ENCODE measurements at regions not wholly inside any gene's neighbourhood (a gene's known extent, or its start where the extent isn't known, plus 50 kb on each side); places are given as distances from the start of the nearest gene placed in this dataset.

DNA sequence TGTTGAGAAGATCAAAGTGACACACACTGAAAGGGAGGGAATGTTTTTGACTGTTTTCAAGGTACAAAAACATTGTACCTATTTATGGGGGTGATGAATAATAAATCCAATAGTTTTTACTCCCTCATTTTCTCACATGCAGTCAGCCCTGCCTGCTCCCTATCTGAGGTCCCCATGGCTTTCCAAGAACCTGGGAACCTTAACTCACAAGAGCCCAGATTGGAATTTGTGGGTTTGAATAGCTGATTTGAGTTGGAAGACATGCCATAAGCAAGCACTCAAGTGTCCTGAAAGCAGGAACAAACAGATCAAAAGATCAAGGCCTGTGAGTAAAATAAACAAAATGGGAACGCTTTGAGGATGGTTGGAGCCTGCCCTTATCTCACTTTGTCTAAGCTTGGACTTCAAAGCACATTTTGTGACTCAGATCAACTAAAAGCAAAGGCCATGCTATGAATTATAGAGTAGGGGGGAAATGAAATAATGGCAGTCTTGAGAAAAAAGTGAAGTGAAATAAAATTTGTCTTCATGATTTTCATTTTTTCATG is 136.6 kb downstream of the LYPLAL1 start:
- no peaks in the 10 kb centered on the region for H3K27me3 ChIP-seq
- no peaks in the 10 kb centered on the region for H3K36me3 ChIP-seq
- H3K4me3 ChIP-seq = no peak overlapping the region
- intact Hi-C loops (cut with DNase I) = no loop called here
- H3K9me3 ChIP-seq = no peaks in the 10 kb centered on the region
- H3K4me1 ChIP-seq = no peaks in the 10 kb centered on the region
- ATAC-seq (peak; percentile 86), DNase-seq (no peak)
- TF ChIP-seq, protein P1, sequence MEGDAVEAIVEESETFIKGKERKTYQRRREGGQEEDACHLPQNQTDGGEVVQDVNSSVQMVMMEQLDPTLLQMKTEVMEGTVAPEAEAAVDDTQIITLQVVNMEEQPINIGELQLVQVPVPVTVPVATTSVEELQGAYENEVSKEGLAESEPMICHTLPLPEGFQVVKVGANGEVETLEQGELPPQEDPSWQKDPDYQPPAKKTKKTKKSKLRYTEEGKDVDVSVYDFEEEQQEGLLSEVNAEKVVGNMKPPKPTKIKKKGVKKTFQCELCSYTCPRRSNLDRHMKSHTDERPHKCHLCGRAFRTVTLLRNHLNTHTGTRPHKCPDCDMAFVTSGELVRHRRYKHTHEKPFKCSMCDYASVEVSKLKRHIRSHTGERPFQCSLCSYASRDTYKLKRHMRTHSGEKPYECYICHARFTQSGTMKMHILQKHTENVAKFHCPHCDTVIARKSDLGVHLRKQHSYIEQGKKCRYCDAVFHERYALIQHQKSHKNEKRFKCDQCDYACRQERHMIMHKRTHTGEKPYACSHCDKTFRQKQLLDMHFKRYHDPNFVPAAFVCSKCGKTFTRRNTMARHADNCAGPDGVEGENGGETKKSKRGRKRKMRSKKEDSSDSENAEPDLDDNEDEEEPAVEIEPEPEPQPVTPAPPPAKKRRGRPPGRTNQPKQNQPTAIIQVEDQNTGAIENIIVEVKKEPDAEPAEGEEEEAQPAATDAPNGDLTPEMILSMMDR (IDR thresholded peaks at IDR 0.05) = no peak
- no peak overlapping the region for H3K27ac ChIP-seq

DNA sequence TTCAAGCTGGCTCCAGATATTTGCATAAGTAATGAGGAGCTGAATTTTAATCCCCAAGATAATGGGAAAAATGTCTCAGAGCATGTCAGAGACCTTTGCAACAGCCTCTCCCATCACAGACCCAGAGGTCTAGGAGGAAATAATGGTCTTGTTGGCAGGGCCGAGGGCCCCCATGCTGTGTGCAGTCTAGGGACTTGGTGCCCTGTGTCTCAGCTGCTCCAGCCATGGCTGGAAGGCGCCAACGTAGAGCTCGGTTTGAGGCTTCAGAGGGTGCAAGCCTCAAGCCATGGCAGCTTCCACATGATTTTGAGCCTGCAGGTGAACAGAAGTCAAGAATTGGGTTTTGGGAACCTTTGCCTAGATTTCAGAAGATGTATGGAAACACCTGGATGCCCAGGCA is 134.7 kb downstream of the LYPLAL1 start:
- TF ChIP-seq, protein P1 (IDR thresholded peaks at IDR 0.05) = no peak
- Histone ChIP-seq H3K27me3 (no peaks in the 10 kb centered on the region), H3K9me3 (no peaks in the 10 kb centered on the region), H3K4me1 (no peaks in the 10 kb centered on the region), H3K4me3 (no peak overlapping the region), H3K27ac (no peak overlapping the region), H3K36me3 (no peaks in the 10 kb centered on the region)
- intact Hi-C loops (cut with DNase I) = no loop called here
- no peak for DNase-seq
- no peak for ATAC-seq

DNA sequence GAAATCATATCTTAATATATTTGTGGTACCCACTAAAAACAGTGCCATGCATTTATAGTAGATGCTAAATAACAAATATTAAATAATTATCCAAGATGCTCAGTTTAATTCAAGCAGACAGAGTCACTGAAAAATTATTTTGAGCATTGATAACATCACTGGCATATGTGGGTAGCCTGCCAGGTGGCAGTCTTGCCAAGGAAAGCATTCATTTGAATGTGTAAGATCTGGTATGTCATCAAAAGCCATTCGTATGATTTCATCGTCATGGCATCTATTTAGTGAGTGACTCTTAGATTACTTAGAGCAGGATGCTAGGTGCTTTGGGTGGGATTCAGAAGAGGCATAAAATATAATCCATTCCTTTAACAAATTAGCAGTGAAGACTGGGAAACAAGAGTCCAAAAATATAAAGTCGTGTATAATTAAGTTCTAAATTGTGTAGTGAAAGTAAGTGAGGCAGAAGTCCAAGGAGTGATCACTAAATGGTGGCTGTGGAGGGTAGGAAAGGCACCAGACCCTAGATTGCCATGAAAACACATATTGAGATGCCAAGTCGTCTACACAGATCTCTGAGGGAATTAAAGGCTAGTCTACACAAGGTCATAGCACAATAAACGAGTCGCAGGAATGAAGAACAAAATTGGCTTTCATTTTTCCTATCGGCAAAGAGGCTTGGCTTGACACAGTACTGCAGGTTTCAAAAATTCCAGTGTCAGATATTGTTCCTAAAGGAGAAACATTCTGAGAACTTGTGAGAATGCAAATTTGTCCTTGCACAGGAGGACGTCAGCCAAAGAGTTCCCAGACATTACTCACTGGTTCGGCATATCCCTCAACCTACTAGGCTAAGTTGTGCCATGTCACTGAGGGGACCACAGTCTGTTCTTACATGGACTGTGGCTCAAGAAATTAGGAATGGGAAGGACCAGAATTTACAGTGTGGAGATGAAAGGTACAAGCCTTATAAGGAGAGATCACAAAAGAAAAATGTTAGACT is 130.8 kb downstream of the LYPLAL1 start:
- H3K9me3 ChIP-seq = no peaks in the 10 kb centered on the region
- no peak overlapping the region for H3K27ac ChIP-seq
- DNase-seq = no peak
- H3K36me3 ChIP-seq = no peaks in the 10 kb centered on the region
- H3K4me1 ChIP-seq = no peaks in the 10 kb centered on the region
- H3K4me3 ChIP-seq = no peak overlapping the region
- TF ChIP-seq, protein P1 (IDR thresholded peaks at IDR 0.05) = no peak
- intact Hi-C loops (cut with DNase I) = no loop called here
- H3K27me3 ChIP-seq = no peaks in the 10 kb centered on the region
- ATAC-seq = no peak

DNA sequence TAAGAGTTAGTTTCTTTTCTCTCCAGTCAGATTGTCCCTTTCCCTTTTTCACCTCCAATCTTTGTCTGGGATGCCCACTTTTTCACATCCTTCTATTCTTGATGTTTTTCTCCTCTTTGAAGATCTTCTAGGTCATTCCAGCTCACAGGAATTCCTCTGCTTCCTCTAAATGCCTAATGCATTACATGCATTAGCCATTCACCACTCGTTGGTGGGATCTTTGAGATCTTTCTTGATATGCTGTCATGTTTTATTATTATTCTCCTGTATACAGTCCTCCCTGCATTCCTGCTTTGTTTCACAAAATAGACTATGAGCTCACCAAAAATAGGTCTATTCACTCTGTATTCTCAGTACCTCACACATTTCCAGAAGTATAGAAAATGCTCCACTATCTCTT is 129.0 kb downstream of the LYPLAL1 start:
- Histone ChIP-seq H3K27ac (no peak overlapping the region), H3K9me3 (no peaks in the 10 kb centered on the region), H3K4me3 (no peak overlapping the region), H3K36me3 (no peaks in the 10 kb centered on the region), H3K27me3 (no peaks in the 10 kb centered on the region), H3K4me1 (no peaks in the 10 kb centered on the region)
- TF ChIP-seq, protein P1 (IDR thresholded peaks at IDR 0.05) = no peak
- DNase-seq (no peak), ATAC-seq (no peak)
- intact Hi-C loops (cut with DNase I) = no loop called here

DNA sequence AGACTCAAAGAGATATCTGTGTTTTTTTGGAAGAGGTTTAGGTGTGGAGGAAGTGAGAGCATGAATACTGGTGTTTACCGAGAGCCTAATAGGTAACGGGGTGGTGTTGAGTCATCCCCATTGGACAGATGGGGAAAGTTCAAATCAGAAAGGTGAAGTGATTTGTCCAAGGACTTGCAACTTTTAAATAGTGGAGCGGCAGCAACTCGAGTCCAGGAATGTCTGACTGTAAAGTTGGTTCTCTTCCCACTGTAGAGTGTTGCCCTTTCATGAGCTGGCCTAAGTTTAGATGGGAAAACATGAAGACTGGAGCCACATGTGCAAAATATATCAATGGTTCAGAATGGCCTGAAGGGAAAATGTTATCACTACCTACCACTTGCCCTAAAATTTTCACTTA is 125.7 kb downstream of the LYPLAL1 start:
- TF ChIP-seq, protein P1 (IDR thresholded peaks at IDR 0.05) = no peak
- H3K4me1 ChIP-seq = no peaks in the 10 kb centered on the region
- DNase-seq = no peak
- H3K27me3 ChIP-seq = no peaks in the 10 kb centered on the region
- no peak for ATAC-seq
- intact Hi-C loops (cut with DNase I) = no loop called here
- H3K36me3 ChIP-seq = no peaks in the 10 kb centered on the region
- no peak overlapping the region for H3K27ac ChIP-seq
- H3K9me3 ChIP-seq = no peaks in the 10 kb centered on the region
- no peak overlapping the region for H3K4me3 ChIP-seq

All from upper lobe of right lung (tissue), 1 donor.